H9 (cell line): ENCODE measurements at regions not wholly inside any gene's neighbourhood (a gene's known extent, or its start where the extent isn't known, plus 50 kb on each side); places are given as distances from the start of the nearest gene placed in this dataset.
"Not testable (repeated sequence)": the region's sequence is repeated elsewhere in the genome, so short reads cannot be mapped to it uniquely, and the experiment has no call there.

Experiments used
- DNase-seq: peaks from one replicate; pipeline ENCODE4 v3.0.0-alpha.2; 2017
- H2AFZ ChIP-seq: one replicate; pipeline ENCODE4 v1.6.1; 2013; ENCODE audit warnings: mild to moderate bottlenecking, low read length, control low read depth, moderate library complexity
- H2AK5ac ChIP-seq: 2 replicates; pipeline ENCODE4 v1.6.1; 2013; ENCODE audit warnings: low read length, control low read depth, mixed read lengths; ENCODE audit not compliant: insufficient read length
- H2BK120ac ChIP-seq: one replicate; pipeline ENCODE4 v1.6.1; 2013; ENCODE audit warnings: low read depth, mild to moderate bottlenecking, low read length, control low read depth, inconsistent platforms; ENCODE audit not compliant: poor library complexity, severe bottlenecking
- H2BK12ac ChIP-seq: 2 replicates; pipeline ENCODE4 v1.6.1; 2013; ENCODE audit warnings: low read length, control low read depth, mixed read lengths, low read depth; ENCODE audit not compliant: insufficient read length
- H2BK15ac ChIP-seq: 2 replicates; pipeline ENCODE4 v1.6.1; 2013; ENCODE audit warnings: low read depth, low read length, control low read depth
- H2BK20ac ChIP-seq: one replicate; pipeline ENCODE4 v1.6.1; 2013; ENCODE audit warnings: low read depth, mild to moderate bottlenecking, low read length, control low read depth, inconsistent platforms; ENCODE audit not compliant: poor library complexity, severe bottlenecking
- H2BK5ac ChIP-seq: 2 replicates; pipeline ENCODE4 v1.6.1; 2013; ENCODE audit warnings: low read length, control low read depth, mixed read lengths; ENCODE audit not compliant: insufficient read length
- H3K14ac ChIP-seq: 2 replicates; pipeline ENCODE4 v1.6.1; 2013; ENCODE audit warnings: low read length, control low read depth; ENCODE audit not compliant: insufficient read depth
- H3K18ac ChIP-seq: 2 replicates; pipeline ENCODE4 v1.6.1; 2013; ENCODE audit warnings: low read depth, mild to moderate bottlenecking, mixed read lengths, low read length, control low read depth; ENCODE audit not compliant: insufficient read length
- H3K23ac ChIP-seq: 2 replicates; pipeline ENCODE4 v1.6.1; 2013; ENCODE audit warnings: low read length, control low read depth, mixed read lengths, low read depth; ENCODE audit not compliant: insufficient read length
- H3K23me2 ChIP-seq: 2 replicates; pipeline ENCODE4 v1.6.1; 2013; ENCODE audit warnings: low read depth, mild to moderate bottlenecking, mixed read lengths, low read length, control low read depth; ENCODE audit not compliant: insufficient read length, poor library complexity, severe bottlenecking
- H3K27ac ChIP-seq: 2 replicates; pipeline ENCODE4 v1.5.1; 2013; ENCODE audit warnings: low read length, control low read depth, mixed read lengths, low read depth; ENCODE audit not compliant: insufficient read length
- H3K27me3 ChIP-seq: 2 replicates; pipeline ENCODE4 v1.6.1; 2013; ENCODE audit warnings: low read length, control low read depth, inconsistent platforms; ENCODE audit not compliant: insufficient read depth
- H3K4ac ChIP-seq: 2 replicates; pipeline ENCODE4 v1.6.1; 2013; ENCODE audit warnings: low read depth, mild to moderate bottlenecking, control low read depth, inconsistent platforms, low read length, moderate library complexity
- H3K4me1 ChIP-seq: 2 replicates; pipeline ENCODE4 v1.6.1; 2013; ENCODE audit warnings: low read length, control low read depth, inconsistent platforms; ENCODE audit not compliant: insufficient read depth
- H3K4me2 ChIP-seq: 2 replicates; pipeline ENCODE4 v1.6.1; 2013; ENCODE audit warnings: low read length, control low read depth, mixed read lengths; ENCODE audit not compliant: insufficient read length, insufficient read depth
- H3K56ac ChIP-seq: 2 replicates; pipeline ENCODE4 v1.6.1; 2013; ENCODE audit warnings: low read depth, mild to moderate bottlenecking, mixed read lengths, low read length, control low read depth; ENCODE audit not compliant: insufficient read length
- H3K79me1 ChIP-seq: 2 replicates; pipeline ENCODE4 v1.6.1; 2013; ENCODE audit warnings: low read depth, mild to moderate bottlenecking, moderate library complexity, low read length, control low read depth, inconsistent platforms; ENCODE audit not compliant: insufficient read depth, poor library complexity, severe bottlenecking
- H3K79me2 ChIP-seq: 2 replicates; pipeline ENCODE4 v1.6.1; 2013; ENCODE audit warnings: low read length, control low read depth, inconsistent platforms; ENCODE audit not compliant: insufficient read depth
- H3K9ac ChIP-seq: 2 replicates; pipeline ENCODE4 v1.6.1; 2013; ENCODE audit warnings: low read length, control low read depth, mixed read lengths; ENCODE audit not compliant: insufficient read length; ENCODE audit errors: extremely low read depth
- H3K9me3 ChIP-seq: one replicate; pipeline ENCODE4 v1.6.1; 2013; ENCODE audit warnings: low read depth, low read length, inconsistent platforms; ENCODE audit not compliant: control insufficient read depth
- H3T11ph ChIP-seq: one replicate; pipeline ENCODE4 v1.6.1; 2013; ENCODE audit warnings: mild to moderate bottlenecking, low read length, control low read depth, inconsistent platforms
- H4K20me1 ChIP-seq: one replicate; pipeline ENCODE4 v1.6.1; 2013; ENCODE audit not compliant: control insufficient read depth, insufficient read length, insufficient read depth
- H4K5ac ChIP-seq: 2 replicates; pipeline ENCODE4 v1.6.1; 2013; ENCODE audit warnings: low read depth, mild to moderate bottlenecking, mixed read lengths, low read length, control low read depth; ENCODE audit not compliant: insufficient read length
- H4K8ac ChIP-seq: replicated peaks from 2 replicates; pipeline ENCODE4 v1.6.1; 2013; ENCODE audit warnings: low read length, control low read depth, mixed read lengths, low read depth; ENCODE audit not compliant: insufficient read length
- H4K91ac ChIP-seq: 2 replicates; pipeline ENCODE4 v1.6.1; 2013; ENCODE audit warnings: low read depth, mild to moderate bottlenecking, moderate library complexity, mixed read lengths, low read length, control low read depth; ENCODE audit not compliant: insufficient read length
- H3K27ac Mint-ChIP-seq, 3 experiments: 2 replicates in 2 of 3; 3 replicates in 1 of 3; pipeline ENCODE4 v1.8.0; 2020 to 2021; ENCODE audit warnings: mixed read lengths in 3 of 3, mild to moderate bottlenecking in 1 of 3, moderate library complexity in 1 of 3
- H3K27me3 Mint-ChIP-seq: 2 replicates; pipeline ENCODE4 v1.8.0; 2021; ENCODE audit warnings: low read depth, mild to moderate bottlenecking, moderate library complexity, mixed read lengths
- H3K36me3 Mint-ChIP-seq, 3 experiments: 2 replicates in 2 of 3; 3 replicates in 1 of 3; pipeline ENCODE4 v1.8.0; 2020 to 2021; ENCODE audit warnings: low read depth in 3 of 3, mixed read lengths in 3 of 3; ENCODE audit not compliant: insufficient read depth in 1 of 3
- H3K4me1 Mint-ChIP-seq, 2 experiments: 2 replicates each; pipeline ENCODE4 v1.8.0; 2020; ENCODE audit warnings: mixed read lengths in 2 of 2
- H3K4me3 Mint-ChIP-seq, 2 experiments: 2 replicates in 1 of 2; 3 replicates in 1 of 2; pipeline ENCODE4 v1.8.0; 2020 to 2021; ENCODE audit warnings: mild to moderate bottlenecking in 2 of 2, mixed read lengths in 2 of 2, moderate library complexity in 1 of 2
- H3K9me3 Mint-ChIP-seq, 2 experiments: 2 replicates in 1 of 2; 3 replicates in 1 of 2; pipeline ENCODE4 v1.8.0; 2020; ENCODE audit warnings: mild to moderate bottlenecking in 2 of 2, mixed read lengths in 2 of 2, moderate library complexity in 1 of 2
- WGBS: extraction: QIAGEN DNeasy Blood & Tissue Kit; methylation state at CpG from one replicate; pipeline ENCODE4 v1.1.7; 2013; ENCODE audit warnings: missing lambda C conversion rate, low lambda C conversion rate, mixed read lengths; ENCODE audit not compliant: insufficient read length; ENCODE audit errors: extremely low coverage; 5-methylcytosine and 5-hydroxymethylcytosine counted together
- TF ChIP-seq, protein P1 (sequence below): fragments of 200-600 bp; sonication (generic); conservative IDR thresholded peaks from 3 replicates; pipeline ENCODE4 v1.8.0; 2021; ENCODE audit warnings: antibody characterized with exemption, mild to moderate bottlenecking

DNA sequence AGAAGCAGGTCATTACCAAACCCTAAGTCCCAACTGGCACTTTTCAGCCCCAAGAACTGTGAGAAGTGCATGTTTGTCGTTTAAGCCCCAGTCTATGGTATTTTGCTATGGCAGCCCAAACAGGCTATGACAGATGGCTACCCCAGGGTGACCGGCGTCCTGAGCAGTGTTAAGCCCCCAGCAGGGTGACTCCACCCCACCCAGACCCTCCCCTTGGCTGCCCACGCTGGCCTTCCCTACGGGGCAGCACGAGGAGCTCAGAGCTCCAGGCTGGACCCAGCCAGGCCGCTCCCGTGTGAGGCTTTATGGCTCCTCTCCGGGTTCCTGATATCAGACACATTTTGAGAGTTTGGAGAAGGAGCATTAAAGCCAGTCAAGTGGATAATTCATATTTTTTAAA, 684.0 kb downstream of the PTPRU start:
- TF ChIP-seq, protein P1, sequence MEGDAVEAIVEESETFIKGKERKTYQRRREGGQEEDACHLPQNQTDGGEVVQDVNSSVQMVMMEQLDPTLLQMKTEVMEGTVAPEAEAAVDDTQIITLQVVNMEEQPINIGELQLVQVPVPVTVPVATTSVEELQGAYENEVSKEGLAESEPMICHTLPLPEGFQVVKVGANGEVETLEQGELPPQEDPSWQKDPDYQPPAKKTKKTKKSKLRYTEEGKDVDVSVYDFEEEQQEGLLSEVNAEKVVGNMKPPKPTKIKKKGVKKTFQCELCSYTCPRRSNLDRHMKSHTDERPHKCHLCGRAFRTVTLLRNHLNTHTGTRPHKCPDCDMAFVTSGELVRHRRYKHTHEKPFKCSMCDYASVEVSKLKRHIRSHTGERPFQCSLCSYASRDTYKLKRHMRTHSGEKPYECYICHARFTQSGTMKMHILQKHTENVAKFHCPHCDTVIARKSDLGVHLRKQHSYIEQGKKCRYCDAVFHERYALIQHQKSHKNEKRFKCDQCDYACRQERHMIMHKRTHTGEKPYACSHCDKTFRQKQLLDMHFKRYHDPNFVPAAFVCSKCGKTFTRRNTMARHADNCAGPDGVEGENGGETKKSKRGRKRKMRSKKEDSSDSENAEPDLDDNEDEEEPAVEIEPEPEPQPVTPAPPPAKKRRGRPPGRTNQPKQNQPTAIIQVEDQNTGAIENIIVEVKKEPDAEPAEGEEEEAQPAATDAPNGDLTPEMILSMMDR = no peak
- Histone ChIP-seq H2BK5ac (no peak overlapping the region), H4K91ac (no peak overlapping the region), H3K27me3 (no peaks in the 10 kb centered on the region), H3K79me1 (no peaks in the 10 kb centered on the region), H4K8ac (no peak overlapping the region), H3K14ac (no peak overlapping the region), H3T11ph (no peak overlapping the region), H2AFZ (no peak overlapping the region), H3K23me2 (no peaks in the 10 kb centered on the region), H3K79me2 (no peaks in the 10 kb centered on the region), H3K18ac (no peak overlapping the region), H3K4me2 (no peak overlapping the region), H3K4me1 (peaks cover 5% of the 10 kb centered on the region), H3K27ac (no peak overlapping the region), H2AK5ac (no peak overlapping the region), H2BK12ac (no peak overlapping the region), H2BK15ac (no peak overlapping the region), H3K56ac (no peak overlapping the region), H4K20me1 (no peaks in the 10 kb centered on the region), H2BK120ac (no peak overlapping the region), H3K9me3 (no peaks in the 10 kb centered on the region), H2BK20ac (no peak overlapping the region), H4K5ac (no peak overlapping the region), H3K9ac (no peak overlapping the region), H3K4ac (no peak overlapping the region), H3K23ac (no peak overlapping the region)
- peaks cover 40 to 52% of the 10 kb centered on the region in 2 experiments for H3K4me1 Mint-ChIP-seq
- H3K27me3 Mint-ChIP-seq = peaks cover 2% of the 10 kb centered on the region
- no CpG with 5 or more reads among the region's 9 CpGs for WGBS
- H3K4me3 Mint-ChIP-seq = no peak overlapping the region
- H3K27ac Mint-ChIP-seq = peak overlapping the region in 1 of 3 experiments; percentile 45; a peak in 1 of 7 replicates
- no peaks in the 10 kb centered on the region; a peak in 2 of 5 replicates for H3K9me3 Mint-ChIP-seq
- DNase-seq = no peak
- no peaks in the 10 kb centered on the region; a peak in 2 of 7 replicates for H3K36me3 Mint-ChIP-seq

DNA sequence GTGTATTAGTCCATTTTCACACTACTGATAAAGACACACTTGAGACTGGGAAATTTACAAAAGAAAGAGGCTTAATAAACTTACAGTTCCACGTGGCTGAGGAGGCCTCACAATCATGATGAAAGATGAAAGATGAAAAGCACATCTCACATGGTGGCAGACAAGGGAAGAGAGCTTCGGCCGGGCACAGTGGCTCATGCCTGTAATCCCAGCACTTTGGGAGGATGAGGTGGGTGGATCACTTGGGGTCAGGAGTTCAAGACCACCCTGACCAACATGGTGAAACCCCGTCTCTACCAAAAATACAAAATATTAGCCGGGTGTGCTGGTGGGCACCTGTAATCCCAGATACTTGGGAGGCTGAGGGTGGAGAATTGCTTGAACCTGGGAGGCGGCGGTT, 682.7 kb downstream of the PTPRU start:
- not testable (repeated sequence) for H2BK15ac ChIP-seq, H4K8ac ChIP-seq, DNase-seq, H3K4ac ChIP-seq, H3K4me1 ChIP-seq, H4K20me1 ChIP-seq, H3K4me3 Mint-ChIP-seq, H3K27me3 Mint-ChIP-seq, H3K79me2 ChIP-seq, H2BK12ac ChIP-seq, H2BK5ac ChIP-seq, H3K14ac ChIP-seq, H3K56ac ChIP-seq, H3K18ac ChIP-seq, H3K36me3 Mint-ChIP-seq, H3K27me3 ChIP-seq, H3K27ac Mint-ChIP-seq, H3K79me1 ChIP-seq, H3K27ac ChIP-seq, H3K23ac ChIP-seq, H2AK5ac ChIP-seq, H4K5ac ChIP-seq, H3K9ac ChIP-seq, H3K23me2 ChIP-seq, H2AFZ ChIP-seq, H3K4me2 ChIP-seq, H3K9me3 Mint-ChIP-seq, H3T11ph ChIP-seq, H2BK20ac ChIP-seq, H4K91ac ChIP-seq, H3K9me3 ChIP-seq, H2BK120ac ChIP-seq
- WGBS = no CpG with 5 or more reads among the region's 7 CpGs
- peaks cover 33 to 44% of the 10 kb centered on the region in 2 experiments for H3K4me1 Mint-ChIP-seq
